GM13976 (cell line): ENCODE measurements at regions not wholly inside any gene's neighbourhood (a gene's known extent, or its start where the extent isn't known, plus 50 kb on each side); places are given as distances from the start of the nearest gene placed in this dataset.
"Not testable (repeated sequence)": the region's sequence is repeated elsewhere in the genome, so short reads cannot be mapped to it uniquely, and the experiment has no call there.

Experiments
- DNase-seq: peaks from one replicate; pipeline ENCODE4 v3.0.0; 2012; ENCODE audit warnings: low spot score
- in situ Hi-C: fragments of 300-500 bp; cut with MboI; formaldehyde crosslinking; loops from one replicate; pipeline ENCODE4 v1.12.0; 2022; ENCODE audit warnings: low sequenced_read_pairs, mixed read lengths, inconsistent platforms; ENCODE audit not compliant: unreplicated experiment
- TF ChIP-seq, protein P1 (sequence below): IDR thresholded peaks from 2 replicates; pipeline ENCODE4 v1.5.1; 2012; ENCODE audit warnings: borderline replicate concordance, mild to moderate bottlenecking; ENCODE audit not compliant: insufficient read depth; ENCODE audit errors: extremely low read depth, missing control alignments, control extremely low read depth

DNA sequence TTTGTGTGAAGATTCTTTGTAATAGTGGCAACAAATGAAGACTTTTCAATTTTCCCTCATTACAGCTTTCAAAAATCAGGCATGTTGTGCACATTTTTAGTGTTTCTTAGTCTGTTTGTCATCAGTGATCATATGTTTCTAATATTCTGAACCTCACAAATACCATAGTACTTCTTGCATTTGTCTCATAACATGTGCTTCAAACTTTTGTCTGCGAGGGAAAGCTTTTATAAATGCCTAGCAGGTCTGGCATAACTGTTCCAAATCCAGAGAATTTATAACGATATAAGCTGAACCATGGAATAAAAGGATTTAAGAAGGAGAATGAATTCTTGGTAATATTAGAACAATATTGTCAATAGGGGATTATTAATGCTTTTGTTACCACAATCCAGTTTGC is 670.2 kb downstream of the RFPL4B start:
- TF ChIP-seq, protein P1, sequence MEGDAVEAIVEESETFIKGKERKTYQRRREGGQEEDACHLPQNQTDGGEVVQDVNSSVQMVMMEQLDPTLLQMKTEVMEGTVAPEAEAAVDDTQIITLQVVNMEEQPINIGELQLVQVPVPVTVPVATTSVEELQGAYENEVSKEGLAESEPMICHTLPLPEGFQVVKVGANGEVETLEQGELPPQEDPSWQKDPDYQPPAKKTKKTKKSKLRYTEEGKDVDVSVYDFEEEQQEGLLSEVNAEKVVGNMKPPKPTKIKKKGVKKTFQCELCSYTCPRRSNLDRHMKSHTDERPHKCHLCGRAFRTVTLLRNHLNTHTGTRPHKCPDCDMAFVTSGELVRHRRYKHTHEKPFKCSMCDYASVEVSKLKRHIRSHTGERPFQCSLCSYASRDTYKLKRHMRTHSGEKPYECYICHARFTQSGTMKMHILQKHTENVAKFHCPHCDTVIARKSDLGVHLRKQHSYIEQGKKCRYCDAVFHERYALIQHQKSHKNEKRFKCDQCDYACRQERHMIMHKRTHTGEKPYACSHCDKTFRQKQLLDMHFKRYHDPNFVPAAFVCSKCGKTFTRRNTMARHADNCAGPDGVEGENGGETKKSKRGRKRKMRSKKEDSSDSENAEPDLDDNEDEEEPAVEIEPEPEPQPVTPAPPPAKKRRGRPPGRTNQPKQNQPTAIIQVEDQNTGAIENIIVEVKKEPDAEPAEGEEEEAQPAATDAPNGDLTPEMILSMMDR, result no peak
- in situ Hi-C loops, result no loop called here
- DNase-seq, result no peak

DNA sequence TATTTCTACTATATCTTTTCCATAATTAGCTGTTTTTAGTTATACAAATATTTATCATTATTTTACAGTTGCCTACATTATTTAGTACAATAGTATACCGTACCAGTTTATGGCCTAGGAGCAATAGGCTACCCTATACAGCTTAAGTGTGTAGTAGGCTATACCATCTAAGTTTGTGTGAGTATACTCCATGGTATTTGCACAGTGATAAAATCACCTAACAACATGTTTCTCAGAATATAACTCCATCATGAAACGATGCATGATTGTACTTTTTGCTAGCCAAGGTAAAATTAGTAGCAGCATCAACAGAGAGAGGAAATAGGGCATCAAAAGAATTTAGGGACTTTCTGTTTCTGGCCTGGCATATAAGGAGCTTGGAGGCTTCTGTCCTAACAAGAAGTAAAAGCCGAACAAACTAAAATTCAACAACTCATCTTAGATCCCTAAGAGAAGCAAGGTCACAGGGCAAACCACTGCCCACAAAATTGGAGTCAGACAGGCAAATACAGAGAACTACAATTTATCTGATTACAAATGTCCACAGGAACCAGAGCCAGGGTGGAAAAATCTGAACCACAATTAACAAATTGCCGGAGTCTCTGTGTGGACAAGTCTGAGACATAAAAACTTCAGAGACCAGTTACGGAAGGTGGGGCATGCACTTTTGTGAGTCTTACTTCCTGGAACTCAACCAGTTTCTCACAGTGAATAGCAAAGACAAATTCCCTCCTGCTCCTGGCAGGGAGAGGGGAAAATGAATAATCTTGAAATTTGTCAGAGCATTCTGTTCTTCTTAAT is 671.4 kb downstream of the RFPL4B start:
- no peak for DNase-seq
- TF ChIP-seq, protein P1, result no peak
- in situ Hi-C loops, result no loop called here

DNA sequence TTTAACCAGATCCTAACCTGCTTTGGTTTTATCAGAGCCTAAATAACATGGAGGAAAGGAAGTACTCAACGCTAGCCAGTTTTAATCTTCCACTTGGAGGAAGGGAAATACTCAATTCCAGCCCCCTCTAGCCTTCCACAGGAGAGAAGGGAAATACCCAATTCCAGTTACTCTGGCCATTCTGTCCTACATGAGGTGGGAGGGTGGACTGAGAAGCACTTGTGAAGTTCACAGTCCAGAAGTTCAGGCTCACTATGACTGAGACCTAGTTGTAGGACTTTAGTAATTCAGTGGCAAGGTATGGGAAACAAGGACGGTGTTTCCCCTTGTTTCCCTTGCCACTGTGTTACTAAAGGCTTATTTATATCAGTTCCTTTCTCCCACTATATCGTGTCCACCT is 672.0 kb downstream of the RFPL4B start:
- TF ChIP-seq, protein P1, result no peak
- in situ Hi-C loops, result no loop called here
- no peak for DNase-seq

DNA sequence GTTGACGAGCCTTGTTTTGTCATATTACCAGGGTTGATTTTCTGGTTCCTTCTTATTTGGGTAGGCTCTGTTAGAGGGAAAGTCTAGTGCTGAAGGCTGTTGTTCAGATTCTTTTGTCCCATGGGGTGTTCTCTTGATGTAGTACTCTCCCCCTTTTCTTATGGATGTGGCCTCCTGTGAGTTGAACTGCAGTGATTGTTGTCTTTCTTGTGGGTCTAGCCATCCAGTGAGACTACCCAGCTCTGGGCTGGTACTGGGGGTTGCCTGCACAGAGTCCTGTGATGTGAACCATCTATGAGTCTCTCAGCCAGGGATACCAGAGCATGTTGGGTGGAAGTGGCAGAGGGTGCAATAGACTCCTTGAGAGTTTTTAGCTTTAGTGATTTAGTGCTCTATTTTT is 680.6 kb downstream of the RFPL4B start:
- in situ Hi-C loops, result no loop called here
- TF ChIP-seq, protein P1, result no peak

DNA sequence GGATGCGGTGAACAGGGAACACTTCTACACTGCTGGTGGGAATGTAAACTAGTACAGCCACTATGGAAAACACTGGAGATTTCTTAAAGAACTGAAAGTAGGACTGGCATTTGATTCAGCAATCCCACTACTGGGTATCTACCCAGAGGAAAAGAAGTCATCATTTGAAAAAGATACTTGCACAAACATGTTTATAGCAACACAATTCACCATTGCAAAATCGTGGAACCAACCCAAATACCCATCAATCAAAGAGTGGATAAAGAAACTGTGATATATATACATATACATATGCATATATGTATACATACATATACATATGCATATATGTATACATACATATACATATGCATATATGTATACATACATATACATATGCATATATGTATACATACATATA is 682.0 kb downstream of the RFPL4B start:
- DNase-seq, in situ Hi-C loops: not testable (repeated sequence)

More for the DNA sequence above, 680.6 kb downstream of the RFPL4B start:
- no peak for DNase-seq

DNA sequence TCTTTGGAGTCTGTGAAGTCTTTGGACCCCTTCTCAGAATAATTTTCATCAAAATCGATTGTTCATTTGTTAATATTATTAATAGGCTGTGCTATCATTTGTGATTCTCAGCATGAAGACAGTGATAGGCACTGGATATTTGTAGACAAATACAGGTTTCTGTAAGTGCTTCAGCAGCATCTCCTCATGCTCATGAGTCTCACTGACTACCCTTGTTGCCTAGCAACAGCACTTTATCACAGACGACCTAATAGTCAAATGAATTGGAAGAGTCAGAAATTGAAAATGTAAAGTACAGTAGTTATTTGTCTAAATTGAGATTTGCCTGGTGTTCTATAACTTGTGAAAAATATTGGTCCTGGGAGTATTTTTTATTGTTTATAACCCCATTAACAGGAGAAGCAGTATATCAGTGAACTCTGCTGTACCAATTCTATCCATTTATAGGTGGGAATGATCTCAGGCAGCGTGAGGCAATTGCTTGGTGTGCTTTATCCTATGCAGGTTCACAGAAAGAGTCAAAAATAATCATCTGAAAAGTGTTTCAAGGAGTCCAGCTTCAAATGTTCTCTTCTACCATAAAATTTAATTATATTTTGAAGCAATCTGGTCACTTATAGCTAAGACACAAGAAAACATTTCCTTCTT is 684.6 kb downstream of the RFPL4B start:
- in situ Hi-C loops, result no loop called here
- TF ChIP-seq, protein P1, result no peak
- no peak for DNase-seq

DNA sequence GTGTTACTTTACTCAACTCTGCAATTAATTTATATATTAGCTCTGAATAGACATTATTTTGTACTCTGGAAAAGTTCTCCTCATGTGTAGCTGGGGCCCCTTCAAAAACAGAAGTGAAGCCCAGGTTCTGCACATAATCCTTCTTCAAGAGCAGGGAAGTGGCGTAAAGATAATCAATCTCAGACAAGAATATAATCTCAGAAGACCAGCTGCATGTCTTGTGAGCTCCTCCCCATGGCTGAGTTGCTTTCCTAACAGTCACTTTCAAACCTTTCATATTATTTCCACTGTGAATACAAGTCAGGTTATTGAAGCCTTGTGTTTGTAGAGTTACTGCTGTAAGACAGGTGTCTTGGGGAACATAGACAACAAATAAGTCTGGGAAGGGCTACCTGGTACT is 691.9 kb downstream of the RFPL4B start:
- TF ChIP-seq, protein P1, result no peak
- in situ Hi-C loops, result no loop called here
- no peak for DNase-seq
